Heart right ventricle (tissue), 16 donors: ENCODE measurements at regions not wholly inside any gene's neighbourhood (a gene's known extent, or its start where the extent isn't known, plus 50 kb on each side); places are given as distances from the start of the nearest gene placed in this dataset.
"Not testable (repeated sequence)": the region's sequence is repeated elsewhere in the genome, so short reads cannot be mapped to it uniquely, and the experiment has no call there.

Source experiments
- ATAC-seq, 8 donors: fragments of 200-7000 bp; cut with Tn5 transposase; one replicate each; pipeline ENCODE4 v1.9.1; 2020; ENCODE audit warnings: mild to moderate bottlenecking in 8 of 8, moderate library complexity in 8 of 8, moderate number of reproducible peaks in 1 of 8
- DNase-seq, 2 donors: peaks; one replicate each; pipeline ENCODE4 v3.0.0-alpha.2; 2020
- H3K27ac ChIP-seq, 10 donors: fragments of 200-600 bp; sonication (generic) in 2 of 10; one replicate each; pipeline versions ENCODE4 v1.5.0 to v1.8.0; 2020 to 2022; ENCODE audit warnings: mild to moderate bottlenecking in 3 of 10
- H3K27me3 ChIP-seq, 7 donors: fragments of 200-600 bp; one replicate each; pipeline ENCODE4 v1.8.0; 2021 to 2022; ENCODE audit warnings: mild to moderate bottlenecking in 2 of 7
- H3K36me3 ChIP-seq, 9 donors: fragments of 200-600 bp; sonication (generic) in 1 of 9; one replicate each; pipeline versions ENCODE4 v1.5.0 to v1.8.0; 2020 to 2022; ENCODE audit warnings: mild to moderate bottlenecking in 2 of 9
- H3K4me1 ChIP-seq, 9 donors: fragments of 200-600 bp; sonication (generic) in 1 of 9; one replicate each; pipeline versions ENCODE4 v1.5.0 to v1.8.0; 2020 to 2022; ENCODE audit warnings: mild to moderate bottlenecking in 4 of 9
- H3K4me3 ChIP-seq, 10 donors: fragments of 200-600 bp; sonication (generic) in 2 of 10; one replicate each; pipeline versions ENCODE4 v1.5.0 to v1.8.0; 2020 to 2022; ENCODE audit warnings: mild to moderate bottlenecking in 7 of 10, moderate library complexity in 2 of 10
- H3K9me3 ChIP-seq, 11 donors: fragments of 200-600 bp in 10 of 11; sonication (generic) in 2 of 11; one replicate each; pipeline versions ENCODE4 v1.5.0 to v1.8.0; 2013 to 2022; ENCODE audit warnings: mild to moderate bottlenecking in 2 of 11, control low read depth in 1 of 11, moderate library complexity in 1 of 11
- WGBS, 2 donors: extraction: QIAGEN DNeasy Blood & Tissue Kit; methylation state at CpG; one replicate each; pipeline ENCODE4 v1.1.7; 2013; ENCODE audit warnings: inconsistent platforms in 1 of 2; 5-methylcytosine and 5-hydroxymethylcytosine counted together
- intact Hi-C, 10 donors: fragments of 100-400 bp; cut with DNase I; formaldehyde crosslinking; loops; one replicate each; pipeline versions ENCODE4 v1.11.1 to v1.14.2; 2022
- TF ChIP-seq, protein P1 (sequence below), 9 donors: fragments of 200-600 bp; sonication (generic) in 2 of 9; IDR thresholded peaks; one replicate each; pipeline versions ENCODE4 v1.5.0 to v1.8.0; 2021 to 2022; ENCODE audit warnings: antibody characterized with exemption in 9 of 9, mild to moderate bottlenecking in 5 of 9, moderate library complexity in 1 of 9
- donor health status: Arrhythmogenic right ventricular cardiomyopathy.
- donor health status: ischemic (EF 13 %, LVEDD 7.1; RV severe dilation, severe dysfunction).
- donor health status: healthy with polysubstance abuse.
- donor health status: DM: no; HTN: yes; CAD: no.
- donor health status: DM: no; HTN: no; CAD: no.
- donor health status: ischemic (EF 25% LVEDD 6.9; RV normal size, moderate dysfunction).
- donor health status: ischemic (EF 25% LVEDD 5.7; RV mildly dilated, moderate dysfunction).
- donor health status: healthy.
- donor health status: DM: yes; HTN: yes; CAD: no.
- donor health status: Ischemic cardiomyopathy.
- donor health status: ischemic (EF 35%, LVEDD 5.7; RV mildly dilated, moderate dysfunction).
- donor health status: nonischemic (EF 11% LVEDD 7.7; RV severe dilation, severe dysfunction).
- donor health status: DM: yes; HTN: yes; CAD: no.
- donor health status: PGD.
- donor health status: ischemic (EF 29% LVEDD 5.4; RV normal size, mild dysfunction).
- donor health status: nonischemic (EF 23%, LVEDD 6.1; RV moderate dilation, normal function).

DNA sequence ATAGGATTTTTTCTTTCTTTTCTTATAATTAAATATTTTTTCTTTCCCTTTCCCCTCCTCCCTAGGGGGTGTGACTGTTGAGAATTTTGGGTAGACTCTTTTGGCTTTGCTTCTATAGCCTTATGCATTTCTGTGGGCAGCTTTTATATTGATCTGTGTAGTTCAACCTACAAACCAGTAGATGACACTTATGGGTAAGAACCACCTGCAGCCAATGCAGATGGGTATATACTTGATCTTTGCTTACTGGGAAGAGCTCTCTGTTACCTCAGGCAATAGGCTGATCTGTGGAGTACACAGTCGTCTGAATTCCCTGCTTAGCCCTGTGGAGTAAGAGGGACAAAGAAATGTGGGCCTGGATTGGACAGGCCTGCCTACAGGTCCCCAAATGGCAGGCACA, 102.7 kb upstream of the STARD4 start:
- TF ChIP-seq, protein P1, sequence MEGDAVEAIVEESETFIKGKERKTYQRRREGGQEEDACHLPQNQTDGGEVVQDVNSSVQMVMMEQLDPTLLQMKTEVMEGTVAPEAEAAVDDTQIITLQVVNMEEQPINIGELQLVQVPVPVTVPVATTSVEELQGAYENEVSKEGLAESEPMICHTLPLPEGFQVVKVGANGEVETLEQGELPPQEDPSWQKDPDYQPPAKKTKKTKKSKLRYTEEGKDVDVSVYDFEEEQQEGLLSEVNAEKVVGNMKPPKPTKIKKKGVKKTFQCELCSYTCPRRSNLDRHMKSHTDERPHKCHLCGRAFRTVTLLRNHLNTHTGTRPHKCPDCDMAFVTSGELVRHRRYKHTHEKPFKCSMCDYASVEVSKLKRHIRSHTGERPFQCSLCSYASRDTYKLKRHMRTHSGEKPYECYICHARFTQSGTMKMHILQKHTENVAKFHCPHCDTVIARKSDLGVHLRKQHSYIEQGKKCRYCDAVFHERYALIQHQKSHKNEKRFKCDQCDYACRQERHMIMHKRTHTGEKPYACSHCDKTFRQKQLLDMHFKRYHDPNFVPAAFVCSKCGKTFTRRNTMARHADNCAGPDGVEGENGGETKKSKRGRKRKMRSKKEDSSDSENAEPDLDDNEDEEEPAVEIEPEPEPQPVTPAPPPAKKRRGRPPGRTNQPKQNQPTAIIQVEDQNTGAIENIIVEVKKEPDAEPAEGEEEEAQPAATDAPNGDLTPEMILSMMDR (IDR thresholded peaks at IDR 0.05) = no peak
- intact Hi-C loops = no loop called here
- 95 to 96% methylated on average over 1 of the region's 1 CpG for WGBS, 2 donors

DNA sequence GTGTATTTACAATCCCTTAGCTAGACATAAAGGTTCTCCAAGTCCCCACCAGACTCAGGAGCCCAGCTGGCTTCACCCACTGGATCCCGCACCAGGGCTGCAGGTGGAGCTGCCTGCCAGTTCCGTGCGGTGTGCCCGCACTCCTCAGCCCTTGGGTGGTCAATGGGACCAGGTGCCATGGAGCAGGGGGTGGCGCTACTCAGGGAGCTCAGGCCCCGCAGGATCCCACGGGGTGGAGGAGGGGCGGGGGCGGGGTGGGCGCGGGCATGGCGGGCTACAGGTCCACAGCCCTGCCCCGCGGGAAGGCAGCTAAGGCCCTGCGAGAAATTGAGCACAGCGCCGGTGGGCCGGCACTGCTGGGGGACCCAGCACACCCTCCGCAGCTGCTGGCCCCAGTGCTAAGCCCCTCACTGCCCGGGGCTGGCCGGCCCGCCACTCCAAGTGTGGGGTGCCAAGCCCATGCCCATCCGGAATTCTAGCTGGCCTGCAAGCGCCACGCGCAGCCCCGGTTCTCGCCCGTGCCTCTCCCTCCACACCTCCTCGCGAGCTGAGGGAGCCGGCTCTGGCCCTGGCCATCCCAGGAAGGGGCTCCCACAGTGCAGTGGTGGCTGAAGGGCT, 99.8 kb upstream of the STARD4 start:
- intact Hi-C loops, DNase-seq, H3K36me3 ChIP-seq, ATAC-seq, H3K27me3 ChIP-seq, H3K4me3 ChIP-seq, H3K27ac ChIP-seq, H3K4me1 ChIP-seq: not testable (repeated sequence)
- WGBS, 2 donors = 92 to 93% methylated on average over 32 of the region's 32 CpGs
- peaks cover 0 to 24% (median 0%) of the 10 kb centered on the region in 11 donors for H3K9me3 ChIP-seq

More for the DNA sequence above, 102.7 kb upstream of the STARD4 start:
- no peak for ATAC-seq
- Histone ChIP-seq H3K9me3 (peaks cover 0 to 23% (median 0%) of the 10 kb centered on the region in 11 donors), H3K36me3 (no peaks in the 10 kb centered on the region), H3K4me1 (no peaks in the 10 kb centered on the region), H3K27me3 (no peaks in the 10 kb centered on the region), H3K4me3 (no peak overlapping the region), H3K27ac (no peak overlapping the region)
- no peak for DNase-seq

DNA sequence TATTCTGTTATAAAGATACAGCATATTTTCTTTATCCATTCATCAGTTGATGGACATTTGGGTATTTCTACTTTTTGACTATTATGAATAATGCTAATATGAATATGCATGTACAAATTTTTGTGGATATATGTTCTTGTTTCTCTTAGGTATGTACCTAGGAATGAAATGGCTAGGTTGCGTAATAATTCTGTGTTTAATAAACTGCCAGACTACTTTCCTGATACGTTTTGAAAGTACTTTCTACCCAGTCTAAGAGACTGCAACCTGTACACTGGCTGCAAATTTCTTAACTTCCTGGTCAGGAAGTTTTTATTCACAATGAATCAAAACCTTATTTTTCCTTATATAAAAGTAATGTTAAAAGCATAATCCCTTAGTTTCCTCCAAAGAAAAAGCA, 93.9 kb upstream of the STARD4 start:
- DNase-seq (no peak), ATAC-seq (no peak)
- Histone ChIP-seq H3K4me1 (no peaks in the 10 kb centered on the region), H3K27me3 (no peaks in the 10 kb centered on the region), H3K27ac (no peak overlapping the region), H3K36me3 (no peaks in the 10 kb centered on the region), H3K9me3 (peaks cover 0 to 11% (median 0%) of the 10 kb centered on the region in 11 donors), H3K4me3 (no peak overlapping the region)
- TF ChIP-seq, protein P1 (IDR thresholded peaks at IDR 0.05) = no peak
- 83% methylated on average over 2 of the region's 2 CpGs for WGBS, 2 donors
- intact Hi-C loops = no loop called here

DNA sequence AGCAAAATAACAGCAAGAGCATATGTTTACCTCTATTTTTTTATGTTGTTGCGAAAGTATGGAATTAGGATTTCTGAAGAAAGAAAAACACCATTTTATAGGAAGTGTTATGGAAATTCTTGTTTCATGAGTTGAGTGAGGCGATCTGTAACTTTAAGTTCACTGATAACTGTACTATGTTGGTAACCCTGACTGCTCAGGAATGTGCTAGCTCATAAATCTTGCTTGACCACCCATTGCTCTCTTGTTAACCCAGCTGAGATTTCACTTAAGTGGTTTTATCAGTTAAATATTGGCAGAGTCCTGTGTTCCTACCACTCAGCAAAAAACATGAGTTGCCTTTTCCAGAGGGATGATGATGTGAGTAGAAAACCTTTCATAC, 91.1 kb upstream of the STARD4 start:
- Histone ChIP-seq H3K27me3 (no peaks in the 10 kb centered on the region), H3K4me1 (no peaks in the 10 kb centered on the region), H3K27ac (no peak overlapping the region), H3K36me3 (no peaks in the 10 kb centered on the region), H3K9me3 (no peaks in the 10 kb centered on the region), H3K4me3 (no peak overlapping the region)
- TF ChIP-seq, protein P1 (IDR thresholded peaks at IDR 0.05) = no peak
- DNase-seq (no peak), ATAC-seq (no peak)
- intact Hi-C loops = no loop called here
- 70 to 88% methylated on average over 2 of the region's 2 CpGs for WGBS, 2 donors

DNA sequence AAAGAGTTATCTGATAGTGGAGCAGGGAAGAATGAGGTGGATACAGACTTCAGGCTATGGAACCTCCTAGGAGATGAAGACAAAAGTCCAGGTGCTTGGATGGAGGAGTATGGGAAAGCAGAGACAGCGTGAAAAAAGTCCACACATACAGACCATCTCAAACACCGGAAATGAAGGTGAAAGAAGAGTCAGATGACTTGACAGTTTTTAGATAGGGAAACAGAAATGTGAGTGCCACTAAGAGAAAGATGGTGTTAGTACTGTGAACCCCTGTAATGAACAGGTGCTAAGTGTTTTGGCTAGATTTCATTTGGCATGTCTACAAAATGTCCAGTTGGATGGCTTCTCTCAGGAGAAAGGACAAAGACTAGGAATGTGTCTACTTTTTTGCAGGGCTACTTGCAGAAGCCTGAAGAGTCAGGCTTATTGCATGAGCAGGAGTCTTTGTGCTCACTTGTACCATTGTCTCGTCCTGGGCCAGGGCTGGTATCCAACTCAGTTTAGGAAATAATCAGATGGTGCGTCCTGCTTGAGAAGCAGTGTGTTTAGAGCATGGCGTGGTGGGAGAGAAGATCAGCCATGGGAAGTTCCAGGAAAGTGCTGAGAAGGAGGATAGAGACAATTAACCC, 90.6 kb upstream of the STARD4 start:
- Histone ChIP-seq H3K27me3 (no peaks in the 10 kb centered on the region), H3K4me1 (no peaks in the 10 kb centered on the region), H3K27ac (no peak overlapping the region), H3K4me3 (no peak overlapping the region), H3K36me3 (no peaks in the 10 kb centered on the region), H3K9me3 (no peaks in the 10 kb centered on the region)
- intact Hi-C loops = no loop called here
- DNase-seq (no peak), ATAC-seq (no peak)
- TF ChIP-seq, protein P1 (IDR thresholded peaks at IDR 0.05) = no peak
- WGBS, 2 donors = 78 to 80% methylated on average over 5 of the region's 5 CpGs
